ENCODE measurements at regions not wholly inside any gene's neighbourhood (a gene's known extent, or its start where the extent isn't known, plus 50 kb on each side); places are given as distances from the start of the nearest gene placed in this dataset.

DNA sequence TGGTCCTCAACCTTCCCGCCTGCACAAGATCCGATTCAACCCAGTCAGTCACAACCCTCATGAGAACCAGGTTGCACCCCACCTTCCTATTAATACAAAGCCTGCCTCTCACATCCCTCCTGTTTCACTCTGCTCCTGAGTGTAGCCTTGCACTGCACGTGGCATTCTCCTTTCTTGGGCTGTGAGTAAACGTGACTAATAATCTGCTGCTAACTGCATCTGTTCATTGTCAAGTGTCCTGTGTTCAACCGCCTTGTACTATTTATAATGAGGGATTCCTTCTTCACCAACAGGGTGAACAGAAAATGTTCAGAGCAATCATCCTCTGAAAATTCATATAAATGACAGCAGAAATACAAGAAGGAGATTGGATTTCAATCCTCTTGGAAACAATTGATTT lies 1608.2 kb downstream of the SLITRK5 start:
- no peak for TF ChIP-seq EZH2phosphoT487 (IDR thresholded peaks at IDR 0.05; ENCODE audit: low read depth)
- TF ChIP-seq, protein P1, sequence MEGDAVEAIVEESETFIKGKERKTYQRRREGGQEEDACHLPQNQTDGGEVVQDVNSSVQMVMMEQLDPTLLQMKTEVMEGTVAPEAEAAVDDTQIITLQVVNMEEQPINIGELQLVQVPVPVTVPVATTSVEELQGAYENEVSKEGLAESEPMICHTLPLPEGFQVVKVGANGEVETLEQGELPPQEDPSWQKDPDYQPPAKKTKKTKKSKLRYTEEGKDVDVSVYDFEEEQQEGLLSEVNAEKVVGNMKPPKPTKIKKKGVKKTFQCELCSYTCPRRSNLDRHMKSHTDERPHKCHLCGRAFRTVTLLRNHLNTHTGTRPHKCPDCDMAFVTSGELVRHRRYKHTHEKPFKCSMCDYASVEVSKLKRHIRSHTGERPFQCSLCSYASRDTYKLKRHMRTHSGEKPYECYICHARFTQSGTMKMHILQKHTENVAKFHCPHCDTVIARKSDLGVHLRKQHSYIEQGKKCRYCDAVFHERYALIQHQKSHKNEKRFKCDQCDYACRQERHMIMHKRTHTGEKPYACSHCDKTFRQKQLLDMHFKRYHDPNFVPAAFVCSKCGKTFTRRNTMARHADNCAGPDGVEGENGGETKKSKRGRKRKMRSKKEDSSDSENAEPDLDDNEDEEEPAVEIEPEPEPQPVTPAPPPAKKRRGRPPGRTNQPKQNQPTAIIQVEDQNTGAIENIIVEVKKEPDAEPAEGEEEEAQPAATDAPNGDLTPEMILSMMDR (IDR thresholded peaks at IDR 0.05; ENCODE audit: low read depth, low read length), result no peak

All from OCI-LY3 (cell line).